K562 (cell line): ENCODE measurements at regions not wholly inside any gene's neighbourhood (a gene's known extent, or its start where the extent isn't known, plus 50 kb on each side); places are given as distances from the start of the nearest gene placed in this dataset.

Experiments
- ATAC-seq: fragments of 200-7000 bp; cut with Tn5 transposase; 3 replicates; pipeline ENCODE4 v1.9.1; 2020; ENCODE audit warnings: moderate library complexity
- BruUV-seq: library from RNA; stranded (reverse); fragments of 400-500 nt; replicated peaks from 2 replicates; lab custom pipeline; 2021; lab: Mats Ljungman, UMichigan
- CTCF ChIA-PET: fragments of 300-600 bp; formaldehyde crosslinking; extraction: SDS; loops from one replicate; lab custom pipeline; 2021; ENCODE audit warnings: low intra/inter-chr PET ratio; lab: Yijun Ruan, JAX
- POLR2A ChIA-PET: fragments of 300-600, 350-650 bp; sonication (Branson Sonifier 250); formaldehyde crosslinking; extraction: SDS; loops from one replicate; lab custom pipeline; 2021; ENCODE audit warnings: antibody characterized with exemption, inconsistent platforms; lab: Yijun Ruan, JAX
- DNase-seq, 4 experiments: peaks; one replicate each; pipeline versions ENCODE4 v3.0.0 to v3.0.0-alpha.2; 2011 to 2018; ENCODE audit warnings: low spot score in 3 of 4, mixed read lengths in 3 of 4; ENCODE audit errors: extremely low read depth in 1 of 4
- FAIRE-seq: peaks from 2 replicates; lab custom pipeline; 2011; peaks lifted over from hg19 to GRCh38; lab: Jason Lieb, UNC
- H2AFZ ChIP-seq: 2 replicates; pipeline ENCODE4 v1.6.0; 2011; ENCODE audit warnings: low read depth, low read length, control low read depth, inconsistent platforms
- H3K27ac ChIP-seq: fragments of 200-600 bp; 3 replicates; pipeline ENCODE4 v1.8.0; 2011; ENCODE audit warnings: low read depth, mild to moderate bottlenecking, control low read depth, inconsistent platforms, low read length, moderate library complexity, mixed read lengths; ENCODE audit errors: extremely low read depth
- H3K27me3 ChIP-seq, 2 experiments: fragments of 300-600 bp in 1 of 2; 2 replicates in 1 of 2; 3 replicates in 1 of 2; pipeline versions ENCODE4 v1.6.0 to v1.8.0; 2011; ENCODE audit warnings: inconsistent platforms in 2 of 2, low read length in 2 of 2, mild to moderate bottlenecking in 1 of 2, mixed read lengths in 1 of 2, moderate library complexity in 1 of 2; ENCODE audit not compliant: control insufficient read depth in 2 of 2, insufficient read depth in 2 of 2
- H3K36me3 ChIP-seq: fragments of 300-600 bp; 3 replicates; pipeline ENCODE4 v1.8.0; 2011; ENCODE audit warnings: mild to moderate bottlenecking, low read length, inconsistent platforms; ENCODE audit not compliant: control insufficient read depth, insufficient read depth
- H3K4me1 ChIP-seq, 2 experiments: fragments of 200-600 bp in 1 of 2; replicated peaks in 1 of 2; 2 replicates in 1 of 2; 3 replicates in 1 of 2; pipeline versions ENCODE4 v1.5.1 to v1.8.0; 2011; ENCODE audit warnings: inconsistent platforms in 2 of 2, low read length in 2 of 2, mild to moderate bottlenecking in 1 of 2, mixed read lengths in 1 of 2, moderate library complexity in 1 of 2; ENCODE audit not compliant: control insufficient read depth in 2 of 2, insufficient read depth in 2 of 2
- H3K4me2 ChIP-seq: 2 replicates; pipeline ENCODE4 v1.6.1; 2011; ENCODE audit warnings: low read length, control low read depth, inconsistent platforms, mixed read lengths; ENCODE audit not compliant: insufficient read depth
- H3K4me3 ChIP-seq: fragments of 200-600 bp; sonication (generic), shearing (Covaris generic); 2 replicates; pipeline ENCODE4 v1.5.1; 2016; ENCODE audit warnings: control low read depth, inconsistent platforms
- H3K79me2 ChIP-seq: fragments of 200-600 bp; 3 replicates; pipeline ENCODE4 v1.8.0; 2011; ENCODE audit warnings: low read length, inconsistent platforms; ENCODE audit not compliant: control insufficient read depth, insufficient read depth
- H3K9ac ChIP-seq, 2 experiments: 2 replicates each; pipeline versions ENCODE4 v1.6.0 to v1.6.1; 2011; ENCODE audit warnings: low read depth in 2 of 2, low read length in 2 of 2, control low read depth in 1 of 2, inconsistent platforms in 1 of 2, mild to moderate bottlenecking in 1 of 2, mixed read lengths in 1 of 2; ENCODE audit not compliant: insufficient read depth in 1 of 2
- H3K9me1 ChIP-seq: one replicate; pipeline ENCODE4 v1.6.0; 2011; ENCODE audit warnings: inconsistent platforms, mild to moderate bottlenecking, low read length, moderate library complexity; ENCODE audit not compliant: control insufficient read depth, insufficient read depth
- H3K9me3 ChIP-seq: replicated peaks from 2 replicates; pipeline ENCODE4 v1.5.1; 2011; ENCODE audit warnings: low read depth, low read length, inconsistent platforms; ENCODE audit not compliant: control insufficient read depth, insufficient read depth
- H4K20me1 ChIP-seq: replicated peaks from 2 replicates; pipeline ENCODE4 v1.6.1; 2011; ENCODE audit warnings: low read length, inconsistent platforms, mixed read lengths; ENCODE audit not compliant: control insufficient read depth, insufficient read depth
- CREB1 ChIP-seq, 2 experiments: sonication (generic) in 1 of 2; formaldehyde crosslinking in 1 of 2; IDR thresholded peaks; 2 replicates each; pipeline versions ENCODE4 v1.6.1 to v1.8.0; 2012 to 2022; ENCODE audit warnings: inconsistent platforms in 1 of 2, mild to moderate bottlenecking in 1 of 2, missing genetic modification reagents in 1 of 2, moderate library complexity in 1 of 2
- ELF2 ChIP-seq: fragments of 250-450 bp; sonication (Bioruptor Pico); IDR thresholded peaks from 2 replicates; pipeline ENCODE4 v1.5.0; 2021; ENCODE audit warnings: mild to moderate bottlenecking
- HNRNPUL1 ChIP-seq: fragments of 200-400 bp; formaldehyde crosslinking; IDR thresholded peaks from 2 replicates; pipeline ENCODE4 v1.6.1; 2017; ENCODE audit warnings: low read length
- MCM3 ChIP-seq: fragments of 450-650 bp; IDR thresholded peaks from 2 replicates; pipeline ENCODE4 v1.6.1; 2016
- MXI1 ChIP-seq: IDR thresholded peaks from 2 replicates; pipeline ENCODE4 v1.6.1; 2011; ENCODE audit warnings: low read depth, mild to moderate bottlenecking, improper control_type of control experiment, low read length
- MYC ChIP-seq, 2 experiments: fragments of 250-450 bp in 1 of 2; sonication (Bioruptor Pico) in 1 of 2; IDR thresholded peaks; 2 replicates each; pipeline versions ENCODE4 v1.5.1 to v1.6.1; 2012 to 2021; ENCODE audit warnings: low read depth in 2 of 2, borderline replicate concordance in 1 of 2, improper control_type of control experiment in 1 of 2, low read length in 1 of 2, mild to moderate bottlenecking in 1 of 2, moderate library complexity in 1 of 2
- NFXL1 ChIP-seq: fragments of 450-650 bp; formaldehyde crosslinking; IDR thresholded peaks from 2 replicates; pipeline ENCODE4 v1.4.0; 2021; ENCODE audit warnings: mild to moderate bottlenecking
- PRMT5 ChIP-seq: sonication (generic); formaldehyde crosslinking; IDR thresholded peaks from 2 replicates; pipeline ENCODE4 v1.5.0; 2020; ENCODE audit warnings: missing genetic modification reagents
- RUNX1 ChIP-seq: sonication (generic); IDR thresholded peaks from 2 replicates; pipeline ENCODE4 v1.6.1; 2016; ENCODE audit warnings: antibody characterized with exemption, low read depth
- SUPT5H ChIP-seq: fragments of 450-650 bp; IDR thresholded peaks from 2 replicates; pipeline ENCODE4 v1.6.1; 2016
- TAF7 ChIP-seq: fragments of 450-650 bp; IDR thresholded peaks from 2 replicates; pipeline ENCODE4 v1.6.1; 2016; ENCODE audit warnings: missing genetic modification characterization, missing compliant biosample characterization
- TSC22D4 ChIP-seq: fragments of 450-650 bp; IDR thresholded peaks from 2 replicates; pipeline ENCODE4 v1.6.1; 2016; ENCODE audit warnings: missing genetic modification characterization, missing biosample characterization, control low read depth
- ZBTB17 ChIP-seq: fragments of 450-650 bp; formaldehyde crosslinking; IDR thresholded peaks from 2 replicates; pipeline ENCODE4 v1.4.0; 2020; ENCODE audit warnings: mild to moderate bottlenecking
- ZKSCAN8 ChIP-seq: fragments of 200-800 bp; sonication (Bioruptor generic); IDR thresholded peaks from 2 replicates; pipeline ENCODE4 v1.6.1; 2016; ENCODE audit warnings: missing genetic modification characterization, missing compliant biosample characterization
- ZNF24 ChIP-seq: fragments of 450-650 bp; IDR thresholded peaks from 2 replicates; pipeline ENCODE4 v1.6.1; 2016
- ZNF324 ChIP-seq: fragments of 250-450 bp; sonication (Bioruptor Pico); IDR thresholded peaks from 2 replicates; pipeline ENCODE4 v1.4.0; 2020; ENCODE audit warnings: mild to moderate bottlenecking
- ZNF347 ChIP-seq: fragments of 450-650 bp; formaldehyde crosslinking; IDR thresholded peaks from 2 replicates; pipeline ENCODE4 v1.4.0; 2020; ENCODE audit warnings: low read depth, mild to moderate bottlenecking, moderate library complexity
- in situ Hi-C: fragments of 300-500 bp; cut with MboI; formaldehyde crosslinking; loops from 4 replicates; pipeline ENCODE4 v1.15.0; 2018; ENCODE audit warnings: inconsistent platforms, mixed read lengths
- intact Hi-C: fragments of 100-400 bp; cut with micrococcal nuclease; formaldehyde crosslinking; loops from 2 replicates; pipeline ENCODE4 v1.14.2; 2022
- TF ChIP-seq, protein P1 (sequence below): sonication (generic); formaldehyde crosslinking; IDR thresholded peaks from 2 replicates; pipeline ENCODE4 v1.9.0; 2022; ENCODE audit warnings: mild to moderate bottlenecking, missing genetic modification reagents
- TF ChIP-seq, protein P2 (sequence below): sonication (generic); formaldehyde crosslinking; IDR thresholded peaks from 2 replicates; pipeline ENCODE4 v1.8.1; 2022; ENCODE audit warnings: missing genetic modification reagents
- TF ChIP-seq, protein P3 (sequence below): fragments of 250-450 bp; sonication (Bioruptor Pico); IDR thresholded peaks from 2 replicates; pipeline ENCODE4 v1.8.0; 2022; ENCODE audit warnings: inconsistent platforms

DNA sequence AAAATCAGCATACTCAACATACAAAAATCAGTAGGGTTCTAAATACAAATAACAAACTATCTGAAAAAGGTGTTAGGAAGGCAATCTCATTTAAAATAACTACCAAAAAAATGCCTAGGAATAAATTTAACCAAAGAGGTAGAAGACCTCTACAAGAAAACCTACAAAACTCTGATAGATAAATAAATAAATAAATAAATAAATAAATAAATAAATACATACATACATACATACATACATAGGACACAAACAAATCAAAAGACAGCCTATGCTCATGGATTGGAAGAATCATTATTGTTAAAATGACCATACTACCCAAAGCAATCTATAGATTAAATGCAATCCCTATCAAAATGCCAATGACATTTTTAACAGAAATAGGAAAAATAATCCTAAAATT lies 194.7 kb downstream of the BARHL2 start:
- Histone ChIP-seq H2AFZ (no peak overlapping the region), H3K4me2 (no peak overlapping the region), H3K27me3 (no peaks in the 10 kb centered on the region), H4K20me1 (no peaks in the 10 kb centered on the region), H3K4me3 (no peak overlapping the region), H3K27ac (no peak overlapping the region), H3K36me3 (no peaks in the 10 kb centered on the region), H3K9me3 (no peaks in the 10 kb centered on the region), H3K4me1 (no peaks in the 10 kb centered on the region)
- POLR2A ChIA-PET: no interaction called here
- DNase-seq: no peak
- no TSS peak for BruUV-seq
- in situ Hi-C loops: no loop called here
- no peak for ATAC-seq
- CTCF ChIA-PET: no interaction called here
- FAIRE-seq: no peak
- no peak for TF ChIP-seq MCM3
- TF ChIP-seq ZNF24: no peak
- TF ChIP-seq RUNX1: no peak
- TF ChIP-seq ZBTB17 (CRISPR knock-in tag): no peak
- TF ChIP-seq, protein P1, sequence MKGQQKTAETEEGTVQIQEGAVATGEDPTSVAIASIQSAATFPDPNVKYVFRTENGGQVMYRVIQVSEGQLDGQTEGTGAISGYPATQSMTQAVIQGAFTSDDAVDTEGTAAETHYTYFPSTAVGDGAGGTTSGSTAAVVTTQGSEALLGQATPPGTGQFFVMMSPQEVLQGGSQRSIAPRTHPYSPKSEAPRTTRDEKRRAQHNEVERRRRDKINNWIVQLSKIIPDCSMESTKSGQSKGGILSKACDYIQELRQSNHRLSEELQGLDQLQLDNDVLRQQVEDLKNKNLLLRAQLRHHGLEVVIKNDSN (CRISPR knock-in tag): no peak
- no peak for TF ChIP-seq MXI1
- no peak for TF ChIP-seq CREB1 (IDR thresholded peaks at IDR 0.05)
- no peak for TF ChIP-seq CREB1 (CRISPR knock-in tag; IDR thresholded peaks at IDR 0.05)
- no peak for TF ChIP-seq TAF7 (tag)
- TF ChIP-seq MYC (IDR thresholded peaks at IDR 0.05; ENCODE audit: low read depth, low read length): no peak
- no peak for TF ChIP-seq MYC (CRISPR knock-in tag; IDR thresholded peaks at IDR 0.05; ENCODE audit: borderline replicate concordance, low read depth)
- TF ChIP-seq, protein P2, sequence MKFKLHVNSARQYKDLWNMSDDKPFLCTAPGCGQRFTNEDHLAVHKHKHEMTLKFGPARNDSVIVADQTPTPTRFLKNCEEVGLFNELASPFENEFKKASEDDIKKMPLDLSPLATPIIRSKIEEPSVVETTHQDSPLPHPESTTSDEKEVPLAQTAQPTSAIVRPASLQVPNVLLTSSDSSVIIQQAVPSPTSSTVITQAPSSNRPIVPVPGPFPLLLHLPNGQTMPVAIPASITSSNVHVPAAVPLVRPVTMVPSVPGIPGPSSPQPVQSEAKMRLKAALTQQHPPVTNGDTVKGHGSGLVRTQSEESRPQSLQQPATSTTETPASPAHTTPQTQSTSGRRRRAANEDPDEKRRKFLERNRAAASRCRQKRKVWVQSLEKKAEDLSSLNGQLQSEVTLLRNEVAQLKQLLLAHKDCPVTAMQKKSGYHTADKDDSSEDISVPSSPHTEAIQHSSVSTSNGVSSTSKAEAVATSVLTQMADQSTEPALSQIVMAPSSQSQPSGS (CRISPR knock-in tag): no peak
- no peak for TF ChIP-seq ELF2 (CRISPR knock-in tag)
- TF ChIP-seq, protein P3, sequence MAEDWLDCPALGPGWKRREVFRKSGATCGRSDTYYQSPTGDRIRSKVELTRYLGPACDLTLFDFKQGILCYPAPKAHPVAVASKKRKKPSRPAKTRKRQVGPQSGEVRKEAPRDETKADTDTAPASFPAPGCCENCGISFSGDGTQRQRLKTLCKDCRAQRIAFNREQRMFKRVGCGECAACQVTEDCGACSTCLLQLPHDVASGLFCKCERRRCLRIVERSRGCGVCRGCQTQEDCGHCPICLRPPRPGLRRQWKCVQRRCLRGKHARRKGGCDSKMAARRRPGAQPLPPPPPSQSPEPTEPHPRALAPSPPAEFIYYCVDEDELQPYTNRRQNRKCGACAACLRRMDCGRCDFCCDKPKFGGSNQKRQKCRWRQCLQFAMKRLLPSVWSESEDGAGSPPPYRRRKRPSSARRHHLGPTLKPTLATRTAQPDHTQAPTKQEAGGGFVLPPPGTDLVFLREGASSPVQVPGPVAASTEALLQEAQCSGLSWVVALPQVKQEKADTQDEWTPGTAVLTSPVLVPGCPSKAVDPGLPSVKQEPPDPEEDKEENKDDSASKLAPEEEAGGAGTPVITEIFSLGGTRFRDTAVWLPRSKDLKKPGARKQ (CRISPR knock-in tag): no peak
- TF ChIP-seq ZKSCAN8 (CRISPR knock-in tag): no peak
- no peak for TF ChIP-seq HNRNPUL1
- no peak for TF ChIP-seq PRMT5
- TF ChIP-seq TSC22D4 (tag): no peak
- no peak for TF ChIP-seq ZNF347
- TF ChIP-seq NFXL1 (CRISPR knock-in tag): no peak
- TF ChIP-seq SUPT5H: no peak
- TF ChIP-seq ZNF324 (CRISPR knock-in tag): no peak
- TF ChIP-seq, all 486 proteins: peak for 0
- intact Hi-C loops: no loop called here
- Histone ChIP-seq H3K79me2 (no peaks in the 10 kb centered on the region), H3K9ac (no peak overlapping the region), H3K9me1 (no peaks in the 10 kb centered on the region)
